ENCODE measurements at regions not wholly inside any gene's neighbourhood (a gene's known extent, or its start where the extent isn't known, plus 50 kb on each side); places are given as distances from the start of the nearest gene placed in this dataset.
"Not testable (repeated sequence)": the region's sequence is repeated elsewhere in the genome, so short reads cannot be mapped to it uniquely, and the experiment has no call there.

DNA sequence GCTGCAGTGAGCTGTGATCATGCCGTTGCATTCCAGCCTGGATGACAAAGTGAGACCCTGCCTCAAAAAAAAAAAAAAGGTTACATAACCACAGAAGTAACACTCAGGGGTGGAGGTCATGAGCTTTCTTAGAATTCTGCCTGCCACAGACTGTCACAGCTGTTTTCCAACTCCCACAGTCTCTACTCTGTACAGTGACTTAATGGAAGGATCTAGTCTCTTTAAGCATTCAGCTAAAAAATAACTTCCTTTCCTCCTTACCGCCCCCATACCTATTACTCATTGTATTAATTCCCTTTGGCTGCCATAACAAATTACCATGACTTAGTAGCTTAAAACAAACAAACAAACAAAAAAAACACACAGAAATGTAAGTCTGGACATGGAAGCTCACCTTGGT lies 99.6 kb upstream of the UBE2E1 start:
- no peak for DNase-seq (ENCODE audit: low read depth in 2 of 2)

DNA sequence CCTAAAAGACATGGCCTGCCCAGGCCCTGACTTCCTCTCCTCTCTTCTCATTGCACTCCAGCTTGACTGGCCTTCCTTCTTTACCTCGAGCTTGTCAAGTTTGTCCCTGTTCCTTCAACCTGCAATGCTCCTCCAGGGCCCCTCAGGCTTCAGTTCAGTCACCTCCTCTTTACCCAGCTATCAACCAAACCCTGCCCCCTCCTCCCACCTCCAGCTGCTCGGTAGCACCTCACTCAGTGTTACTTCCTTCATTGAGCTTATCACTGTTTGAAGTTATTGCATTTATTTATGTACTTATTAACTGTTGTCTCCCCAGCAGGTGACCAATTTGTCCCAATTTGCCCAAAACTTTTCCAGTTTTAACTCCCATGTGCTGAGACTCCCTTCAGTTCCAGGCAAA lies 95.8 kb upstream of the UBE2E1 start:
- DNase-seq (ENCODE audit: low read depth in 2 of 2): no peak

DNA sequence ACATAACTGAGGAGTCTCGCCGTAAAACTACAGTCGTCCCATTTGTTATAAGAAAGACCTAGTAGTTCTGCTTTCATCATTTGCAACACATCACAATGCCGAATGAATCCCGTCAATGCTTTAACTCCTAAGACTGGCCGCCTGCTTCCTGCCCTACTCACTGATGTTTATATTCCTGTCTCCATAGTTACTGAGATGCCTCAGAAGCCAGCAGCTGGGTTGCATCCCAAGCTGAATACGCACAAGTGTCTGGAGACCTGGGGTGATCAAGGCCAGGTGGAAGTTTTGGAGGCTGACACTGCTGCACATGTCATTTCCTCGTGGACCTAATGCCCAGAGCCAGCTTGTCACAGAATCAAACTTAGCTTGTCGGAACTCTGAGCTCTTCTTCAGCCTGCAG lies 95.2 kb upstream of the UBE2E1 start:
- DNase-seq (ENCODE audit: low read depth in 2 of 2): no peak

- no peak for DNase-seq (ENCODE audit: low read depth in 2 of 2)
Measured at GRCh38 chr3:23711916-23712494, 93.8 kb upstream of the UBE2E1 start.

DNA sequence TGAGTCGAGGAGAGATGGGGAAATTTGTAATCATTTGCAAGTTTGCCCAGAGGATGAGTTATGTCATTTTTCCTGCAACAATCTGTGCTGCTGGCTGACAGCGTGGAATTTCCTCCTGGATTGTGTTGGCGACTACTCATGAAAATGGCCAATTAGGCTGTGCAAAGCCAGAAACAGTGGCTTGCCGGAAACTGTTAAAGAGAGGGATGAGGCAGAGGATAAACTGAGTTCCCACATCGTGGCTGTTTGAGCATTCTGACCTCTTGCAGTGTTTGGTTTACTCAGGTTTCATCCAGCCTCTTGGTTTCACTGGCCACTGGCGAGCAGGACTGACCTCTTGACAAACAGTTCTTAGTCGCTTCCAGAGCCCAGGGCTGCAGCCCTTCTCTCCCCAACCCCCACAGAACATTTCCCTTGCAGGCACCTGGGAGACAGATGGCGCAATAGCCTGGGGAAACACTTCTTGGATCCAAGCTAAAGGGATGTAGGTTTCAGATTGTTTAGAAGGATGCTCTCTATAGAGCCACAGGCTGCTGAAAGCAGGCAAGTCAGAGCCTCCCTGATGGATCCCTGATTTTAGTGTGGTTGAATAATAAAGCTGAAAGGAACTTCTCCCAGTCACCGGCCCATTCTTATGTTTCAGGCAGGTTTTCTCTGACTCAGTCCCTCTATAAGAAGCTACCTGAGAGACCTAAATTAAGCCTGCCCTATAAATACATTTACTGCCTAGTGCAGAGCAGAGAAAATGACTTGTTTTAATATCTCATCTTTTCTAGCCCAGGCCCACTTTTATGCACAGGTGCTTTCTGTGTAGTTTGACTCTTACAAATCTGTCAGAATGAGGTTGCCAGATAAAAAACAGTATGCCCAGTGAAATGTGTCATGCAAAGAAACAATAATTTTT lies 92.8 kb upstream of the UBE2E1 start:
- DNase-seq (ENCODE audit: low read depth in 2 of 2): no peak

GRCh38 chr3:23713641-23714040 lies 92.1 kb upstream of the UBE2E1 start:
- DNase-seq (ENCODE audit: low read depth in 2 of 2): no peak

DNA sequence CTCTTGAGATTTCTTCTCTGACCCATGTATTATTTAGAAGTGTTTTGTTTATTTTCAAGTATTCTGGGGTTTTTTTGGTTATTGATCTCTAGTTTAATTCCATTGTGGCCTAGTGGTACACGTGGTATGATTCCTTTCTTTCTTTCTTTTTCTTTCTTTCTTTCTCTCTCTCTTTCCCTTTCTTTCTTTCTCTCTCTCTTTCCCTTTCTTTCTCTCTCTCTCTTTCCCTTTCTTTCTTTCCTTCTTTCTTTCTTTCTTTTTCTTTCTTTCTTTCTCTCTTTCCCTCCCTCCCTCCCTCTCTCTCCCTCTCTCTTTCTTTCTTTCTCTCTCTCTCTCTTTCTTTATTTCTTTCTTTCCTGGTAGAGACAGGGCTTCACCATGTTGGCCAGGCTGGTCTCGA lies 85.7 kb upstream of the UBE2E1 start:
- DNase-seq (ENCODE audit: low read depth in 2 of 2): no peak

DNA sequence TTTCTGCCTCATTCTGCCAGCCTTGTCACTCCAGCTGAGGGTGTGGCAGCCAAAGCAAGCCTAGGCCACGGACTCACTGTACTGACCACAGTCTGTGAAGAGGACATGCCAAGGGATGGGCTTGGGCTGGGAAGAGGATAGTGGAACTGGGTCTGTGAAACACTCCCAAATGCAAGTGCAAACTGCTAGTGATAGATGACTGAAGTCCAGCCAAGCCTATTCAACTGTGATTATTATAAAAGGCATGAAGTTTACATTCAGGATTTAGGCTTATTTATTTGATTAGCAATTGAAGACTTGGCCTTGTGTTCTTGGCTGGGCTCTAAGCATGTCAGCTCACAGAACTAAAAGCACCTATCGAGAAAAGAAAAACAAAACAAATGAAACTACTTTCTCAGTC lies 84.9 kb upstream of the UBE2E1 start:
- no peak for DNase-seq (ENCODE audit: low read depth in 2 of 2)

DNA sequence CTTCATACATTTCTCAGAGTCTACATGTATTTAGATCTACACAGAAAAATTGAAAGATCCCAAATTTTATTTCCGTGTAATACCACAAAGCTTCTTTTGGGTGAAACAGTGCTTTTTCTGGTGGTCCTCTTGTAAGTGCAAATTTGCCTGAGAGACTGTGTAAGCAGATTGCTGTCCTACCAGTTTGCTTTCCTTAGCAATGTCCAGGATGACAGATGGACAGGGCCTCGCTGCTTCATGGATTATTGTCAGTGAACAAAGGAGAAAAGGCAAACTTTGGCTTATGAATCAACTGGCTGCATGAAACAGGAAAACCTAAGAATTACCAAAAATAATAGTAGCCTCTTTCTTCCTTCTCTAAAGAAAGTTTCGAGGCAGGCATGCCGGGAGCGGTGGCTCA lies 82.6 kb upstream of the UBE2E1 start:
- DNase-seq (ENCODE audit: low read depth in 2 of 2): no peak

DNA sequence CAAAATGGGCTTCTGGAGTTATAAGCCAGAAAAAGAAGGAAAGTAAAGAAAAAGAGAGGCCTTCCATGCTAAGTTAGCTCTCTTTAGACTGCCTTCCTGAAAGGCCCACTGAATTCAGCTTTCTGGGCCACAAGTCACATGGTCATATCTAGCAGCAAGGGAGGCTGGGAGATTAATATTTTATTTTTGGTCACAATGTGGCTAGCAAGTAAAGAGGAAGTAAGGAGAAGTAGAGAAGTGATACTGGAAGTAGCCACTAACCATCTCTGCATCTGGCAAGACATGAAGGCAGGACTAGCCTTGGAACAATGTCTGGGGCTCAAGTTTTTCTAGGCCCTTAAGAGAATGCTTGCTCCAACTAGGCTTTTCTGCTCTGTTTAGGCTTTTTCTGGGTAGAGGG lies 81.8 kb upstream of the UBE2E1 start:
- no peak for DNase-seq (ENCODE audit: low read depth in 2 of 2)

DNA sequence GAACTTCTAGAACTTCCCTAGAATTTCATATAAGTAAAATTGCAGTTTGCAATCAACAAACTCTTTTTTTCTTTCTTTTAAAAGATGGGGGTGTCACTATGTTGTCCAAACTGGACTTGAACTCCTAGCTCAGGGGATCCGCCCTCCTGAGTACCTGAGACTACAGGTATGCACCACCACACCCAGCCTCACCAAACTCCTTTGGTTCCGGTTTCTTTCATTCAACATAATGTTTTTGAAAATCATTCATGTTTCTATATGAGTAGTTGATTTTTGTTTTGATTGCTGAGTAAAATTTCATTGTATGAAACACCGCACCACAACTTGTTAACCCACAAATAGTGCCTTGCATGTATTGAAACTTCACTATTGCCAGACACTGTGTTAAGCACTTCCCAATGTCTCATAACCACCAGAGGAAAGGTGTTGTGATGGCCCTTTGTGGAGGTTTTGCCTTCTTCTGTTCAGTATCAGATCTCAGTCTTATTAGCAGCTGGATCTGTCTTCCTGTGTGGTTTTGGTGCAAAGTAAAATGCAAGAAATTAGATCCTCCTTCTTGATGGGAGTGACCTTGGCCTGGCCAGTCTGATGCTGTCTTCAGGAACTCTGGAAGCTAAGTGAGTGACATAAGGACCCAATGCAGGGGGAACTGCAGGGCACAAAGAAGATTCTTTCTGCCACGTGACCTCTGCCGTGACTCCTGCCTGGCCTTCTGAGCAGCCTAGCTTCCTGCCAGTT lies 78.8 kb upstream of the UBE2E1 start:
- no peak for DNase-seq (ENCODE audit: low read depth in 2 of 2)

DNA sequence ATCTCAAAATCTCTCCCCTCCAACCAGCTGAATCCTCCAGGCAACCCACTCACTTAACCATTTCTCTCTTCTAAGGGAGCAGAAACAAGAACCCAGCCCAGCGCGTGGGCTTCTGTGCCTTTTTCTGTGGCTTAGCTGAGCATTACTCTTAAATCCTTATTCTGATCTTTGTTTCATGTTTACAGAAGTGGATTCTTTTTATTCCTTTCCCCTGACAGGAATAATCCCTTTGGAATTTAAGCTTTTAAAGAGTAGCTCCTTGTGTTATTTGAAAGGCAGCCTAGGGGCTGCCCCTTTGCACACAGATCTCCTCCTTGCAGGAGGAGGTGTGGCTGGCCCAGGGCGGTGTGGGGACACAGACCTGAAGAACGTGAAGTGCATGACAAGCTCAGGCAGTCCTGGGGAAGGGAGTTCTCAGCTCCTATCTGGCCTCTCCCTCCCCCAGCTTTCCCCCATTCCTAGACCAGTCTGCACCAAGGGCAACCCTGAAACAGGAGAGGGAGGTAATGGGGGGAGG lies 77.1 kb upstream of the UBE2E1 start:
- no peak for DNase-seq (ENCODE audit: low read depth in 2 of 2)

GRCh38 chr3:23729362-23729761 lies 76.4 kb upstream of the UBE2E1 start:
- not testable (repeated sequence) for DNase-seq (ENCODE audit: low read depth in 2 of 2)

DNA sequence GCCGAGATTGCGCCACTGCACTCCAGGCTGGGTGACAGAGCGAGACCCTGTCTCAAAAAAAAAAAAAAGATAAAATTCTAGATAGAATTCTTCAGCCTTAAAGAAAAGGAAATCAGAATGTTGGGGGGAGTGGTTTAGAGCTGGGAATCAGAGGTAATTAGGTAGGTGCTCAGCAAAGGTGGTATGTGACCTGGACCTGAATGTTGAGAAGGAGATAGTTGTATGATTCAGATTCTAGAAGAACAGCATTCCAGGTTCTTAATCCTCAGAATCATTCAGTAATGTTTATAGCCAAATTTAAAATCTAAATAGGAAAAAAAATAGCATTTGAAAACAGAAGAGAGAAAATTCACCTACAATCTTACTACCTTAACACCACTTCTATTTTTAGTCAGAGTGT lies 71.3 kb upstream of the UBE2E1 start:
- no peak for DNase-seq (ENCODE audit: low read depth in 2 of 2)

DNA sequence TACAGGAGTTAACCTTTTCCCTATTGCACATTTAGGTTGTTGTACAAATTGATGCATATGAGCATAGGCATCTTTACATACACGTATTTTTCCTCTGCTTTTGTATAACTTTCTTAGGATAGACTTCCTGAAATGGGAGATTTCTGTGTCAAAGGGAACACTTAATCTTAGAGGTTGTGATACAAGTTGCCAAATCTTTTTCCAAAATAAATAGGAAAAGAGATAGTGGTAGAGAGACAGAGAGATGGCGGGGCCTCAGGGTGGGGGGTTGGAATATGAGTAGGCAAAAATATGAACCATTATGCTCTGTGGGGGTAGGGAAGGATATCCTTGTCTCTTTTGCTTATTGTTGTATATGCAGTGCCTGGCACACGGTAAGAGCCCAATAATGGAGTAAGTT lies 70.7 kb upstream of the UBE2E1 start:
- DNase-seq (ENCODE audit: low read depth in 2 of 2): no peak

- DNase-seq (ENCODE audit: low read depth in 2 of 2): no peak
Measured at GRCh38 chr3:23735535-23736326, 70.0 kb upstream of the UBE2E1 start.

DNA sequence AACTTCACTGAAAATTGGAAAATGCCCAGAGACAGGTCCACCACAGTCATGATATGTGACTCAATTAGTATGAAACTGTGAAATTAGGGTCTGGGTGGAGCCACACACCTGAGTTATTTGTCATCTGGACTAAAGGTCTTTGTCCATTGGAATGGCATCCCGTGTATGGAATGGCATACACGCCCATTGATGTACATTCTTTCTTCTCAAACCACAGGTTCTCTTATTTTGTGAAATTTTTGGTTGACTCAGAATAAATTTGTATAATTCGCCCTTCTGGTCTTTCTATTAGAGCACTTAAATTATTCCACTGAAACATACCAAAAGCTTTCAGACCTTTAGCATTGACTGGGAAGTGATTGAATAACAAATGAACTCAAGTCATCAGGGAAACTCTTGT lies 66.8 kb upstream of the UBE2E1 start:
- no peak for DNase-seq (ENCODE audit: low read depth in 2 of 2)

DNA sequence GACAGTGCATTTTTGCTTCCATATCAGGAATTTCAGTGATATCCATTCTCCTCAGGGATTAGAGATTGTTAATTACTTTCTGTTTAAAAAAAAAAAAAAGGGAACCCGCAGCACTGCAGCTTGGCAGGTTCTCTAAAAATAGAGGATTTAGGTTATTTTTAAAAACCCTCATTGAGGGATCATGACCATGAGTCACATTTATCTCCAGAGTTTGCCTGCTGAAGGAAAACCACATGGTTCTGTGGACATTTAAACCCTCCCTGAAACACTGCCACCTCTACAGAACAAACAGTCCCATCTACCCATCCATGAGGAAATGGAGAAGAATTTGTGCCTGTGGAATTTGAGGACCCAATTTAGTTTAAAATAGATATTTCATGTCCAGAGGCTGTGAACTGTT lies 66.2 kb upstream of the UBE2E1 start:
- no peak for DNase-seq (ENCODE audit: low read depth in 2 of 2)

GRCh38 chr3:23740517-23740965 lies 65.2 kb upstream of the UBE2E1 start:
- DNase-seq (ENCODE audit: low read depth in 2 of 2): peak in 1 of 2 donors; percentile 16

DNA sequence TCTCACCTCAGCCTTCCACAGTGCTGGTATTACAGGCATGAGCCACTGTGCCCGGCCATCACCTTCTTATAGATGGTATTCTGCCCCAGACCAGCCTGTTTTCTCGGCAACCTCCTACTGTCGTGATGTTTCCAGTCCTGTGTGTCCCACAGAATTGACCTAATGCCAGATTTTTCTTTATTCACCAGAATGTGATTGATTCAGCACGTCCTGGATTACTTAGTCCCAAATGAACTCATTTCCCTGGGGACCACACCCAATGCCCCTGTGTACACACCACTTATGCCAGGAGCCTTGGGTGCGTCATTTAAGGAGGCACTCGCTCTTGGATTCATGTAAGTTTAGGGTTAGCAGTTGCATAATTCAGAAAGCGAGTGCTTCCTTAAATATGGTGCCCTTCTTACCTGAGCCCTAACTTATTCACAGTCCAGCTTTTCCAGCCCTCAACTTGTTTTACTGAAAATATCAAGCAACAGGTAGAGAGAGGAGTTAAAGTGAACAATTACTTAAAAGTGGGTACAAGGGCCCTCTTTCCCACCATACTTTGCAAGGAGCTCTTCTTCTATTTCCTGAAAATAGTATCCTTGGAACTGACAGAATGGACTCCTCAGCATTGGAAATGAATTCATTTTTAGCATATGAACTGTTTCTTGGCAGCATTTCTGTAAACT lies 64.6 kb upstream of the UBE2E1 start:
- no peak for DNase-seq (ENCODE audit: low read depth in 2 of 2)

DNA sequence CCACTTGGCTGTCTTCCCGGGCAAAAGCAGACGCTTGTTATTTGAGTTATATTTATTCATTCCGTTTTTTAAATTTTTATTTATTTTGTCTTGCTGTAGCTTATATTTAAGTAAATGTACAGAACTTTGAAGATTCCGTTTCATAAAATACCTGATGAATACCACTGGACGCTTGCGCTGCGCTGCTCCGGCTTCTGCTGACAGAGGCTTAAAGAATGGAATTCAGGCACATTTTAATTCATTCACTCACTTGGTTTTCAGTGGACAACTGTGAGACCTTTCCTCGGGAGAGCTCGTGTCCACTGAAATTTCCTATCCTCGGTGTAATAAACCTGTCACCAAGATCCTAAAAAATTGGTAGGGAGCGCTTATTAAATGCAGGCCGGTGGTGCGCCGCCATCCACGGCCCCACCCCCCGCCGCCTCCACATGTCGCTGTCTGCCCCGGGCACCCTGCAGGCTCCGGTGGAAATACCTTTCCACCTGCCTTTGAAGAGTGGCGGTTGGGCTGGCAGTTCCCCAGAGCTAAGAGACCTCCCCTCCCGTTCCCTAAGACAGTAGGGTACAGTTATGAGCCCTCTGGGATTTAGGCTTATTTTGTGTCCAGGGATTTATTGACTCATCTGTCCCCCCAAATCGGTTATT lies 62.5 kb upstream of the UBE2E1 start:
- no peak for DNase-seq (ENCODE audit: low read depth in 2 of 2)
